Gastrocnemius medialis (tissue), 4 donors: ENCODE measurements at regions not wholly inside any gene's neighbourhood (a gene's known extent, or its start where the extent isn't known, plus 50 kb on each side); places are given as distances from the start of the nearest gene placed in this dataset.

ENCODE experiments used
- CTCF ChIP-seq, 5 experiments: fragments of 450-650 bp in 3 of 5; fragments of 200-600 bp in 2 of 5; sonication (generic) in 2 of 5; IDR thresholded peaks in 4 of 5; conservative IDR thresholded peaks in 1 of 5; 1 replicate in 4 of 5; 2 replicates in 1 of 5; pipeline ENCODE4 v1.5.1; 2016 to 2019; ENCODE audit warnings: antibody characterized with exemption in 5 of 5, mild to moderate bottlenecking in 3 of 5, moderate library complexity in 3 of 5
- POLR2A ChIP-seq, 2 donors: fragments of 450-650 bp; IDR thresholded peaks; one replicate each; pipeline ENCODE4 v1.6.1; 2017; ENCODE audit warnings: antibody characterized with exemption in 2 of 2, mild to moderate bottlenecking in 2 of 2, moderate library complexity in 2 of 2

GRCh38 chr3:33929813-33930212, 131.4 kb downstream of the PDCD6IP start:
- no peak for TF ChIP-seq CTCF (IDR thresholded peaks at IDR 0.05 in 4 of 5, conservative IDR thresholded peaks at IDR 0.05 in 1 of 5)
- TF ChIP-seq POLR2A (IDR thresholded peaks at IDR 0.05), result no peak
